Astrocyte (in vitro differentiated cells and primary cell): ENCODE measurements at regions not wholly inside any gene's neighbourhood (a gene's known extent, or its start where the extent isn't known, plus 50 kb on each side); places are given as distances from the start of the nearest gene placed in this dataset.

Experiments
- DNase-seq: peaks from one replicate; pipeline ENCODE4 v3.0.0-alpha.2; 2010; ENCODE audit warnings: low read depth
- FAIRE-seq: peaks from 2 replicates; lab custom pipeline; 2011; peaks lifted over from hg19 to GRCh38; lab: Jason Lieb, UNC
- H2AFZ ChIP-seq: 2 replicates; pipeline ENCODE4 v1.6.0; 2012; ENCODE audit warnings: low read depth, low read length, inconsistent platforms
- H3K27ac ChIP-seq: 2 replicates; pipeline ENCODE4 v1.5.1; 2011; ENCODE audit warnings: low read depth, low read length, inconsistent platforms
- H3K27me3 ChIP-seq: 2 replicates; pipeline ENCODE4 v1.6.0; 2011; ENCODE audit warnings: low read length, inconsistent platforms; ENCODE audit not compliant: insufficient read depth
- H3K36me3 ChIP-seq: 2 replicates; pipeline ENCODE4 v1.5.1; 2011; ENCODE audit warnings: low read length, inconsistent platforms; ENCODE audit not compliant: insufficient read depth
- H3K4me1 ChIP-seq: 2 replicates; pipeline ENCODE4 v1.5.1; 2011; ENCODE audit warnings: low read length, inconsistent platforms; ENCODE audit not compliant: insufficient read depth
- H3K4me2 ChIP-seq: 2 replicates; pipeline ENCODE4 v1.6.0; 2012; ENCODE audit warnings: low read length, inconsistent platforms
- H3K4me3 ChIP-seq: 2 replicates; pipeline ENCODE4 v1.5.1; 2011; ENCODE audit warnings: low read depth, mild to moderate bottlenecking, low read length, inconsistent platforms; ENCODE audit not compliant: insufficient read depth
- H3K79me2 ChIP-seq: 2 replicates; pipeline ENCODE4 v1.6.0; 2012; ENCODE audit warnings: mild to moderate bottlenecking, low read length, inconsistent platforms; ENCODE audit not compliant: insufficient read depth
- H3K9ac ChIP-seq: 2 replicates; pipeline ENCODE4 v1.6.0; 2012; ENCODE audit warnings: mild to moderate bottlenecking, low read length, inconsistent platforms
- H3K9me3 ChIP-seq: 2 replicates; pipeline ENCODE4 v1.5.1; 2012; ENCODE audit warnings: low read depth, mild to moderate bottlenecking, low read length, inconsistent platforms; ENCODE audit not compliant: insufficient read depth
- H4K20me1 ChIP-seq: 2 replicates; pipeline ENCODE4 v1.6.0; 2012; ENCODE audit warnings: low read length, inconsistent platforms; ENCODE audit not compliant: insufficient read depth
- H3K27ac Mint-ChIP-seq: one replicate; pipeline ENCODE4 v1.8.0; 2021; ENCODE audit warnings: mild to moderate bottlenecking, mixed read lengths; ENCODE audit not compliant: unreplicated experiment
- H3K27me3 Mint-ChIP-seq: one replicate; pipeline ENCODE4 v1.8.0; 2021; ENCODE audit warnings: low read depth, mixed read lengths; ENCODE audit not compliant: unreplicated experiment
- H3K36me3 Mint-ChIP-seq: one replicate; pipeline ENCODE4 v1.8.0; 2021; ENCODE audit warnings: low read depth, mixed read lengths; ENCODE audit not compliant: unreplicated experiment
- H3K4me1 Mint-ChIP-seq: one replicate; pipeline ENCODE4 v1.8.0; 2021; ENCODE audit warnings: low read depth, mixed read lengths; ENCODE audit not compliant: unreplicated experiment
- H3K4me3 Mint-ChIP-seq: one replicate; pipeline ENCODE4 v1.8.0; 2021; ENCODE audit warnings: mild to moderate bottlenecking, moderate library complexity, mixed read lengths; ENCODE audit not compliant: unreplicated experiment
- H3K9me3 Mint-ChIP-seq: one replicate; pipeline ENCODE4 v1.8.0; 2021; ENCODE audit warnings: mild to moderate bottlenecking, mixed read lengths; ENCODE audit not compliant: unreplicated experiment
- CTCF ChIP-seq: IDR thresholded peaks from 2 replicates; pipeline ENCODE4 v1.5.1; 2011; ENCODE audit warnings: low read depth, mild to moderate bottlenecking, inconsistent platforms, low read length, moderate library complexity; ENCODE audit not compliant: insufficient read depth
- EZH2 ChIP-seq: IDR thresholded peaks from 2 replicates; pipeline ENCODE4 v1.6.1; 2012; ENCODE audit warnings: mild to moderate bottlenecking, low read length, inconsistent platforms; ENCODE audit not compliant: insufficient read depth

DNA sequence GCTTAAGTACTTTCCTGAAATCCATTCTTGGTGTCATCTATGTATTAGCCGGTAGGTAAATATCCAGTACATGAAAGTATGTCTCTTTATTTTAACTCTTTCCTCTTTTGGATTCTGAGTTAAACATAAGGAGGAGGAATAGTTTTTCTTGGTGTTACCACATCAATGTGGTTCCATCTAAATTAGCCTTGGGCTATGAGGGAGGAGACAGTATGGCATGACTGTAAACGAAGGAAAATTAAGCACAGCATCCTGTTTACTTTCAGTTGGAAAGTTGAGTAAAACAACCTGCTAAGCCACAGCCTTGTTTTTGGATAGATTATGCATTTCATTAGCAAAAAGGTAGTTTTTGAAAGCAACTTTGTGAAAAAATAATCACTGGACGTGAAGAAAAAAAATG is 693.0 kb upstream of the SOX9 start:
- peaks cover 14% of the 10 kb centered on the region for H3K4me1 Mint-ChIP-seq
- Histone ChIP-seq H4K20me1 (no peaks in the 10 kb centered on the region), H3K9ac (no peak overlapping the region), H3K27ac (no peak overlapping the region), H3K4me3 (no peak overlapping the region), H3K9me3 (no peaks in the 10 kb centered on the region), H3K4me1 (peaks cover 9% of the 10 kb centered on the region), H3K27me3 (no peaks in the 10 kb centered on the region), H3K4me2 (no peak overlapping the region), H2AFZ (no peak overlapping the region), H3K79me2 (no peaks in the 10 kb centered on the region), H3K36me3 (no peaks in the 10 kb centered on the region)
- no peak overlapping the region for H3K27ac Mint-ChIP-seq
- no peaks in the 10 kb centered on the region for H3K9me3 Mint-ChIP-seq
- H3K27me3 Mint-ChIP-seq = no peaks in the 10 kb centered on the region
- no peak for DNase-seq
- H3K36me3 Mint-ChIP-seq = no peaks in the 10 kb centered on the region
- H3K4me3 Mint-ChIP-seq = no peak overlapping the region
- FAIRE-seq = no peak
- TF ChIP-seq CTCF (no peak), EZH2 (no peak)

- FAIRE-seq (no peak), DNase-seq (no peak)
- Histone ChIP-seq H2AFZ (no peak overlapping the region), H3K27ac (no peak overlapping the region), H3K4me2 (no peak overlapping the region), H3K9ac (no peak overlapping the region), H3K4me3 (no peak overlapping the region), H3K36me3 (no peaks in the 10 kb centered on the region), H3K27me3 (no peaks in the 10 kb centered on the region), H3K4me1 (peaks cover 6% of the 10 kb centered on the region), H4K20me1 (no peaks in the 10 kb centered on the region), H3K79me2 (no peaks in the 10 kb centered on the region), H3K9me3 (no peaks in the 10 kb centered on the region)
- Mint-ChIP-seq H3K27ac (no peak overlapping the region), H3K4me3 (no peak overlapping the region), H3K27me3 (no peaks in the 10 kb centered on the region), H3K36me3 (no peaks in the 10 kb centered on the region), H3K9me3 (no peaks in the 10 kb centered on the region), H3K4me1 (peaks cover 12% of the 10 kb centered on the region)
- TF ChIP-seq CTCF = no peak
- TF ChIP-seq EZH2 = no peak
Observed at GRCh38 chr17:71428897-71429296, 691.9 kb upstream of the SOX9 start.

DNA sequence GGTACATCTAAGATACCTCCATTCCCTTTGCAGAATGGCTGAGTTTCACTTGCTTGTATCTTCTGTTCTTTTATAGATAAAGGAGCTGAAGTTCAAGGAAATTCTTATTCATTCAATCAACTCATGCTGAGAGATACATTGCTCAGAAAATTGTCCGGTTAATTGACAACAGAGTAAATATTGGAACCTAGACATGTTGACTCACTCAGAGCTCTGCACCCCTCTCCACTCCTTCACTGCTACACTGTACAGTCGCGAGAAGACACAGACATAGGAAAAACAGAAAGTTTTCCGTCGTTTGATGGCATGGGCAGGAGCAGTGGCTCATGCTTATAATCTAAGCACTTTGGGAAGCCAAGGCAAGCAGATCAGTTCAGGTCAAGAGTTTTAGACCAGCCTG is 690.5 kb upstream of the SOX9 start:
- no peak for FAIRE-seq

More for the DNA sequence above, 690.5 kb upstream of the SOX9 start:
- Histone ChIP-seq H3K79me2 (no peaks in the 10 kb centered on the region), H3K27me3 (no peaks in the 10 kb centered on the region), H3K9me3 (no peaks in the 10 kb centered on the region), H3K4me1 (no peaks in the 10 kb centered on the region), H3K9ac (no peak overlapping the region), H2AFZ (no peak overlapping the region), H4K20me1 (no peaks in the 10 kb centered on the region), H3K4me3 (no peak overlapping the region), H3K27ac (no peak overlapping the region), H3K4me2 (no peak overlapping the region), H3K36me3 (no peaks in the 10 kb centered on the region)
- Mint-ChIP-seq H3K27ac (no peak overlapping the region), H3K27me3 (no peaks in the 10 kb centered on the region), H3K4me3 (no peak overlapping the region), H3K36me3 (no peaks in the 10 kb centered on the region), H3K9me3 (no peaks in the 10 kb centered on the region), H3K4me1 (peaks cover 3% of the 10 kb centered on the region)
- TF ChIP-seq CTCF = no peak
- TF ChIP-seq EZH2 = no peak
- DNase-seq = no peak
